GM12892 (cell line): ENCODE measurements at regions not wholly inside any gene's neighbourhood (a gene's known extent, or its start where the extent isn't known, plus 50 kb on each side); places are given as distances from the start of the nearest gene placed in this dataset.

Experiments
- POLR2A ChIP-seq: IDR thresholded peaks from 2 replicates; pipeline ENCODE4 v1.6.1; 2011; ENCODE audit warnings: low read depth, low read length, control low read depth
- TAF1 ChIP-seq: IDR thresholded peaks from 2 replicates; pipeline ENCODE4 v1.6.1; 2011; ENCODE audit warnings: low read depth, mild to moderate bottlenecking, control low read depth, low read length, borderline replicate concordance

- TF ChIP-seq TAF1 (no peak), POLR2A (no peak)
Measured at GRCh38 chr14:44438221-44438620, 68.9 kb downstream of the FSCB start.
